Uterus (tissue), 2 donors: ENCODE measurements at regions not wholly inside any gene's neighbourhood (a gene's known extent, or its start where the extent isn't known, plus 50 kb on each side); places are given as distances from the start of the nearest gene placed in this dataset.

Experiments
- CTCF ChIP-seq, 4 experiments: fragments of 200-600 bp in 2 of 4; fragments of 450-650 bp in 2 of 4; sonication (generic) in 2 of 4; IDR thresholded peaks; one replicate each; pipeline ENCODE4 v1.5.1; 2016 to 2019; ENCODE audit warnings: antibody characterized with exemption in 4 of 4, mild to moderate bottlenecking in 2 of 4, moderate library complexity in 1 of 4
- POLR2A ChIP-seq, 2 donors: fragments of 450-650 bp; IDR thresholded peaks; one replicate each; pipeline ENCODE4 v1.6.1; 2016; ENCODE audit warnings: antibody characterized with exemption in 2 of 2, mild to moderate bottlenecking in 1 of 2, moderate library complexity in 1 of 2

GRCh38 chr1:189983166-189983890 is 494.3 kb downstream of the BRINP3 start:
- TF ChIP-seq CTCF (IDR thresholded peaks at IDR 0.05), result no peak
- no peak for TF ChIP-seq POLR2A (IDR thresholded peaks at IDR 0.05)
